GM23338 (cell line): ENCODE measurements at regions not wholly inside any gene's neighbourhood (a gene's known extent, or its start where the extent isn't known, plus 50 kb on each side); places are given as distances from the start of the nearest gene placed in this dataset.

Experiments
- ATAC-seq: fragments of 200-7000 bp; cut with Tn5 transposase; 3 replicates; pipeline ENCODE4 v1.9.1; 2020
- DNase-seq: peaks from one replicate; pipeline ENCODE4 v3.0.0-alpha.2; 2015; ENCODE audit warnings: low spot score
- H2AFZ ChIP-seq: fragments of 200-600 bp; sonication (generic); 2 replicates; pipeline ENCODE4 v1.8.0; 2016; ENCODE audit warnings: antibody characterized with exemption, mild to moderate bottlenecking, moderate library complexity
- H3F3A ChIP-seq: fragments of 200-600 bp; sonication (generic); replicated peaks from 2 replicates; pipeline ENCODE4 v1.8.0; 2017; ENCODE audit warnings: antibody characterized with exemption, mixed run types, low read depth
- H3K27ac ChIP-seq: fragments of 200-600 bp; sonication (generic); 2 replicates; pipeline ENCODE4 v1.6.1; 2016; ENCODE audit warnings: low read depth
- H3K27me3 ChIP-seq: fragments of 200-600 bp; sonication (generic); 2 replicates; pipeline ENCODE4 v1.8.0; 2016; ENCODE audit warnings: mild to moderate bottlenecking, mixed run types, moderate library complexity; ENCODE audit not compliant: insufficient read depth
- H3K36me3 ChIP-seq: fragments of 200-600 bp; sonication (generic); 2 replicates; pipeline ENCODE4 v1.8.0; 2016; ENCODE audit warnings: mild to moderate bottlenecking; ENCODE audit not compliant: insufficient read depth
- H3K4me1 ChIP-seq: fragments of 200-600 bp; sonication (generic); 2 replicates; pipeline ENCODE4 v1.8.0; 2016; ENCODE audit warnings: mild to moderate bottlenecking, moderate library complexity; ENCODE audit not compliant: insufficient read depth
- H3K4me2 ChIP-seq: fragments of 200-600 bp; sonication (generic); 2 replicates; pipeline ENCODE4 v1.7.1; 2017; ENCODE audit warnings: mixed run types
- H3K4me3 ChIP-seq: fragments of 200-600 bp; sonication (generic); 2 replicates; pipeline ENCODE4 v1.6.1; 2016; ENCODE audit warnings: mixed run types
- H3K79me2 ChIP-seq: fragments of 200-600 bp; sonication (generic); replicated peaks from 2 replicates; pipeline ENCODE4 v1.8.0; 2017; ENCODE audit warnings: mild to moderate bottlenecking; ENCODE audit not compliant: insufficient read depth
- H3K9me2 ChIP-seq: fragments of 200-600 bp; sonication (generic); 2 replicates; pipeline ENCODE4 v1.8.0; 2017; ENCODE audit not compliant: insufficient read depth
- H4K20me1 ChIP-seq: fragments of 200-600 bp; sonication (generic); replicated peaks from 2 replicates; pipeline ENCODE4 v1.8.0; 2017; ENCODE audit warnings: mild to moderate bottlenecking; ENCODE audit not compliant: insufficient read depth
- H3K27ac Mint-ChIP-seq: 2 replicates; pipeline ENCODE4 v1.8.0; 2020; ENCODE audit warnings: inconsistent platforms, mild to moderate bottlenecking, moderate library complexity, mixed read lengths
- H3K27me3 Mint-ChIP-seq: 3 replicates; pipeline ENCODE4 v1.8.0; 2022; ENCODE audit warnings: low read depth, mild to moderate bottlenecking, moderate library complexity, mixed read lengths, inconsistent platforms; ENCODE audit not compliant: insufficient read depth, poor library complexity
- H3K36me3 Mint-ChIP-seq: 3 replicates; pipeline ENCODE4 v1.8.0; 2021; ENCODE audit warnings: low read depth, mild to moderate bottlenecking, inconsistent platforms, moderate library complexity, mixed read lengths
- H3K4me1 Mint-ChIP-seq: 3 replicates; pipeline ENCODE4 v1.8.0; 2020; ENCODE audit warnings: mild to moderate bottlenecking, inconsistent platforms, mixed read lengths
- H3K4me3 Mint-ChIP-seq: 3 replicates; pipeline ENCODE4 v1.8.0; 2021; ENCODE audit warnings: moderate library complexity, mild to moderate bottlenecking, inconsistent platforms, mixed read lengths
- H3K9me3 Mint-ChIP-seq: 3 replicates; pipeline ENCODE4 v1.8.0; 2020; ENCODE audit warnings: moderate library complexity, mild to moderate bottlenecking, inconsistent platforms, mixed read lengths
- CREB1 ChIP-seq: fragments of 250-450 bp; sonication (Bioruptor Pico); IDR thresholded peaks from 2 replicates; pipeline ENCODE4 v1.5.0; 2020; ENCODE audit warnings: low read depth, mild to moderate bottlenecking, moderate library complexity
- CTCF ChIP-seq, 2 experiments: fragments of 200-600 bp in 1 of 2; sonication (generic) in 1 of 2; conservative IDR thresholded peaks; 2 replicates each; pipeline versions ENCODE4 v1.5.1 to v1.6.1; 2016 to 2017; ENCODE audit warnings: antibody characterized with exemption in 2 of 2, low read depth in 2 of 2, mild to moderate bottlenecking in 2 of 2, moderate library complexity in 1 of 2
- EZH2 ChIP-seq: fragments of 200-600 bp; sonication (generic); IDR thresholded peaks from one replicate; pipeline ENCODE4 v1.8.0; 2017; ENCODE audit warnings: antibody characterized with exemption, mild to moderate bottlenecking, low read depth; ENCODE audit not compliant: unreplicated experiment
- EZH2phosphoT487 ChIP-seq: fragments of 200-600 bp; sonication (generic); IDR thresholded peaks from one replicate; pipeline ENCODE4 v1.8.1; 2018; ENCODE audit warnings: antibody characterized with exemption; ENCODE audit not compliant: unreplicated experiment
- JUNB ChIP-seq: IDR thresholded peaks from one replicate; pipeline ENCODE4 v1.6.1; 2016; ENCODE audit warnings: antibody characterized with exemption; ENCODE audit not compliant: unreplicated experiment
- NANOG ChIP-seq: IDR thresholded peaks from 2 replicates; pipeline ENCODE4 v1.6.1; 2016; ENCODE audit warnings: antibody characterized with exemption, borderline replicate concordance
- POLR2AphosphoS5 ChIP-seq: IDR thresholded peaks from 2 replicates; pipeline ENCODE4 v1.6.1; 2016; ENCODE audit warnings: antibody characterized with exemption, low read depth
- REST ChIP-seq: IDR thresholded peaks from one replicate; pipeline ENCODE4 v1.6.1; 2018; ENCODE audit warnings: antibody characterized with exemption; ENCODE audit not compliant: unreplicated experiment
- STAT1 ChIP-seq: IDR thresholded peaks from one replicate; pipeline ENCODE4 v1.6.1; 2016; ENCODE audit warnings: antibody characterized with exemption; ENCODE audit not compliant: unreplicated experiment
- ZNF114 ChIP-seq: fragments of 250-450 bp; sonication (Bioruptor Pico); IDR thresholded peaks from 2 replicates; pipeline ENCODE4 v1.5.0; 2020; ENCODE audit warnings: mild to moderate bottlenecking, moderate library complexity
- ZNF331 ChIP-seq: fragments of 250-450 bp; sonication (Bioruptor Pico); IDR thresholded peaks from 2 replicates; pipeline ENCODE4 v1.5.0; 2020; ENCODE audit warnings: low read depth, mild to moderate bottlenecking, moderate library complexity
- TF ChIP-seq, protein P1 (sequence below): fragments of 250-450 bp; sonication (Bioruptor Pico); IDR thresholded peaks from 2 replicates; pipeline ENCODE4 v1.5.0; 2020; ENCODE audit warnings: mild to moderate bottlenecking, moderate library complexity
- TF ChIP-seq, protein P2 (sequence below): IDR thresholded peaks from 2 replicates; pipeline ENCODE4 v1.6.1; 2016; ENCODE audit warnings: antibody characterized with exemption

- ATAC-seq = no peak
- Histone ChIP-seq H3K4me1 (no peaks in the 10 kb centered on the region), H3K4me2 (no peak overlapping the region), H3K9me2 (no peaks in the 10 kb centered on the region), H3K36me3 (no peaks in the 10 kb centered on the region), H4K20me1 (no peaks in the 10 kb centered on the region), H2AFZ (no peak overlapping the region), H3K79me2 (no peaks in the 10 kb centered on the region), H3K4me3 (no peak overlapping the region), H3K27ac (no peak overlapping the region), H3F3A (no peaks in the 10 kb centered on the region), H3K27me3 (no peaks in the 10 kb centered on the region)
- Mint-ChIP-seq H3K36me3 (no peaks in the 10 kb centered on the region), H3K27me3 (no peaks in the 10 kb centered on the region), H3K4me1 (no peaks in the 10 kb centered on the region), H3K4me3 (no peak overlapping the region), H3K27ac (no peak overlapping the region), H3K9me3 (no peaks in the 10 kb centered on the region)
- TF ChIP-seq EZH2phosphoT487 (no peak), REST (no peak), CTCF (conservative IDR thresholded peaks at IDR 0.05; ENCODE audit: low read depth in 2 of 2) (no peak), NANOG (no peak), STAT1 (no peak), ZNF114 (CRISPR knock-in tag) (no peak), CREB1 (CRISPR knock-in tag) (no peak), POLR2AphosphoS5 (no peak), ZNF331 (no peak), JUNB (no peak), EZH2 (no peak)
- TF ChIP-seq, protein P1, sequence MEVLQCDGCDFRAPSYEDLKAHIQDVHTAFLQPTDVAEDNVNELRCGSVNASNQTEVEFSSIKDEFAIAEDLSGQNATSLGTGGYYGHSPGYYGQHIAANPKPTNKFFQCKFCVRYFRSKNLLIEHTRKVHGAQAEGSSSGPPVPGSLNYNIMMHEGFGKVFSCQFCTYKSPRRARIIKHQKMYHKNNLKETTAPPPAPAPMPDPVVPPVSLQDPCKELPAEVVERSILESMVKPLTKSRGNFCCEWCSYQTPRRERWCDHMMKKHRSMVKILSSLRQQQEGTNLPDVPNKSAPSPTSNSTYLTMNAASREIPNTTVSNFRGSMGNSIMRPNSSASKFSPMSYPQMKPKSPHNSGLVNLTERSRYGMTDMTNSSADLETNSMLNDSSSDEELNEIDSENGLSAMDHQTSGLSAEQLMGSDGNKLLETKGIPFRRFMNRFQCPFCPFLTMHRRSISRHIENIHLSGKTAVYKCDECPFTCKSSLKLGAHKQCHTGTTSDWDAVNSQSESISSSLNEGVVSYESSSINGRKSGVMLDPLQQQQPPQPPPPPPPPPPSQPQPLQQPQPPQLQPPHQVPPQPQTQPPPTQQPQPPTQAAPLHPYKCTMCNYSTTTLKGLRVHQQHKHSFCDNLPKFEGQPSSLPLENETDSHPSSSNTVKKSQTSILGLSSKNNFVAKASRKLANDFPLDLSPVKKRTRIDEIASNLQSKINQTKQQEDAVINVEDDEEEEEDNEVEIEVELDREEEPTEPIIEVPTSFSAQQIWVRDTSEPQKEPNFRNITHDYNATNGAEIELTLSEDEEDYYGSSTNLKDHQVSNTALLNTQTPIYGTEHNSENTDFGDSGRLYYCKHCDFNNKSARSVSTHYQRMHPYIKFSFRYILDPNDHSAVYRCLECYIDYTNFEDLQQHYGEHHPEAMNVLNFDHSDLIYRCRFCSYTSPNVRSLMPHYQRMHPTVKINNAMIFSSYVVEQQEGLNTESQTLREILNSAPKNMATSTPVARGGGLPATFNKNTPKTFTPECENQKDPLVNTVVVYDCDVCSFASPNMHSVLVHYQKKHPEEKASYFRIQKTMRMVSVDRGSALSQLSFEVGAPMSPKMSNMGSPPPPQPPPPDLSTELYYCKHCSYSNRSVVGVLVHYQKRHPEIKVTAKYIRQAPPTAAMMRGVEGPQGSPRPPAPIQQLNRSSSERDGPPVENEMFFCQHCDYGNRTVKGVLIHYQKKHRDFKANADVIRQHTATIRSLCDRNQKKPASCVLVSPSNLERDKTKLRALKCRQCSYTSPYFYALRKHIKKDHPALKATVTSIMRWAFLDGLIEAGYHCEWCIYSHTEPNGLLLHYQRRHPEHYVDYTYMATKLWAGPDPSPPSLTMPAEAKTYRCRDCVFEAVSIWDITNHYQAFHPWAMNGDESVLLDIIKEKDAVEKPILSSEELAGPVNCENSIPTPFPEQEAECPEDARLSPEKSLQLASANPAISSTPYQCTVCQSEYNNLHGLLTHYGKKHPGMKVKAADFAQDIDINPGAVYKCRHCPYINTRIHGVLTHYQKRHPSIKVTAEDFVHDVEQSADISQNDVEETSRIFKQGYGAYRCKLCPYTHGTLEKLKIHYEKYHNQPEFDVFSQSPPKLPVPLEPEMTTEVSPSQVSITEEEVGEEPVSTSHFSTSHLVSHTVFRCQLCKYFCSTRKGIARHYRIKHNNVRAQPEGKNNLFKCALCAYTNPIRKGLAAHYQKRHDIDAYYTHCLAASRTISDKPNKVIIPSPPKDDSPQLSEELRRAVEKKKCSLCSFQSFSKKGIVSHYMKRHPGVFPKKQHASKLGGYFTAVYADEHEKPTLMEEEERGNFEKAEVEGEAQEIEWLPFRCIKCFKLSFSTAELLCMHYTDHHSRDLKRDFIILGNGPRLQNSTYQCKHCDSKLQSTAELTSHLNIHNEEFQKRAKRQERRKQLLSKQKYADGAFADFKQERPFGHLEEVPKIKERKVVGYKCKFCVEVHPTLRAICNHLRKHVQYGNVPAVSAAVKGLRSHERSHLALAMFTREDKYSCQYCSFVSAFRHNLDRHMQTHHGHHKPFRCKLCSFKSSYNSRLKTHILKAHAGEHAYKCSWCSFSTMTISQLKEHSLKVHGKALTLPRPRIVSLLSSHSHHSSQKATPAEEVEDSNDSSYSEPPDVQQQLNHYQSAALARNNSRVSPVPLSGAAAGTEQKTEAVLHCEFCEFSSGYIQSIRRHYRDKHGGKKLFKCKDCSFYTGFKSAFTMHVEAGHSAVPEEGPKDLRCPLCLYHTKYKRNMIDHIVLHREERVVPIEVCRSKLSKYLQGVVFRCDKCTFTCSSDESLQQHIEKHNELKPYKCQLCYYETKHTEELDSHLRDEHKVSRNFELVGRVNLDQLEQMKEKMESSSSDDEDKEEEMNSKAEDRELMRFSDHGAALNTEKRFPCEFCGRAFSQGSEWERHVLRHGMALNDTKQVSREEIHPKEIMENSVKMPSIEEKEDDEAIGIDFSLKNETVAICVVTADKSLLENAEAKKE (CRISPR knock-in tag) = no peak
- TF ChIP-seq, protein P2, sequence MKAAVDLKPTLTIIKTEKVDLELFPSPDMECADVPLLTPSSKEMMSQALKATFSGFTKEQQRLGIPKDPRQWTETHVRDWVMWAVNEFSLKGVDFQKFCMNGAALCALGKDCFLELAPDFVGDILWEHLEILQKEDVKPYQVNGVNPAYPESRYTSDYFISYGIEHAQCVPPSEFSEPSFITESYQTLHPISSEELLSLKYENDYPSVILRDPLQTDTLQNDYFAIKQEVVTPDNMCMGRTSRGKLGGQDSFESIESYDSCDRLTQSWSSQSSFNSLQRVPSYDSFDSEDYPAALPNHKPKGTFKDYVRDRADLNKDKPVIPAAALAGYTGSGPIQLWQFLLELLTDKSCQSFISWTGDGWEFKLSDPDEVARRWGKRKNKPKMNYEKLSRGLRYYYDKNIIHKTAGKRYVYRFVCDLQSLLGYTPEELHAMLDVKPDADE = no peak
- no peak for DNase-seq
Observed at GRCh38 chr4:34861666-34862065, 1382.6 kb downstream of the ARAP2 start.
